Fibroblast of skin of left quadriceps (primary cell): ENCODE measurements at regions not wholly inside any gene's neighbourhood (a gene's known extent, or its start where the extent isn't known, plus 50 kb on each side); places are given as distances from the start of the nearest gene placed in this dataset.
"Not testable (repeated sequence)": the region's sequence is repeated elsewhere in the genome, so short reads cannot be mapped to it uniquely, and the experiment has no call there.

ENCODE experiments used
- DNase-seq, 2 experiments: peaks; one replicate each; pipeline ENCODE4 v3.0.0-alpha.2; 2013; ENCODE audit warnings: low read depth in 2 of 2

DNA sequence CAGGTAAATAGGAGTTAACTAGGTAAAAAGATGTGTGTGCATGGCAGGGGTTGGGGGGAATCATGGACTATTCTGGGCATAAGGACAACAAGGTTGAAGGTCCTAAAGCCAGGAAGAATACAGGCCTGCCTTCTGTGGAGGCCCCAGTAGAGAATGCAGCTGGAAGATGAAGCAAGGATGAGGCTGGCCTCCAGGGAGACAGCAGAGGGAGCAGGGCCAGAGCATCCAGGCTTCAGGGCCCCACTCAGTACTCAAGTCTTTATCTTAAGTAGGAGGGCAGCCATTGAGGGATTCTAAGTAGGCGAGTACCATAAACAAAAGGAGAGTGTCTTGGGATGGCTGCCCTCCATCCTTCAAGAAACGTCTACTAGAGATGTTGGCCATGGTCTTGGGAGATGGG is 101.8 kb upstream of the APCDD1 start:
- DNase-seq: no peak

GRCh38 chr18:10353791-10354190 is 100.6 kb upstream of the APCDD1 start:
- DNase-seq: peak; percentile 69 to 72

DNA sequence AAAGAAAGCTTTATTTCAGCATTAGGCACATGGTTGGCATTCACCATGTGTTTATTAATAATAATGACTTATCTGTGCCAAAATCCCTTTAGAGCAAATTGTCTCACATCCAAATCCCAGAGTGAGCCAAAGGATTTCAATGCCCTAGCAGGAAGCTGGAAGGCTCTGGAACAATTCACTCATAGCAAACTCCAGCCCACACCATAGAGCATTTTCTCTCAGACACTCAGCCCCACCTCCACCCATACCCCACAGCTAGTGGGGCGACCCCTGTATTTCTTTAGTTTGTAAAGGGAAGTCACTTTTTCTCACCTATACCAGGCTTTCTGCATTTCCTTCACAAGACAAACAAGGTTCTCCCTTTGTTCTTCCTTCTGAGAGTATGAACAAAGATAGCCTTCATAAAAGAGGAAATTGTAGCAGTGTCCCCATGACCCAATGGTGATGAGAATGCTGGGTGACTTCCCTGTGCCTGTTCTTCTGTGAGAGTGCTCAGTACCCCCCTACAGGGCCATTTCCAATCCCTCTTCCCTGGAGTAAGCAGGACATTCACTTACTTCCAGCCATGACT is 100.1 kb upstream of the APCDD1 start:
- no peak for DNase-seq

DNA sequence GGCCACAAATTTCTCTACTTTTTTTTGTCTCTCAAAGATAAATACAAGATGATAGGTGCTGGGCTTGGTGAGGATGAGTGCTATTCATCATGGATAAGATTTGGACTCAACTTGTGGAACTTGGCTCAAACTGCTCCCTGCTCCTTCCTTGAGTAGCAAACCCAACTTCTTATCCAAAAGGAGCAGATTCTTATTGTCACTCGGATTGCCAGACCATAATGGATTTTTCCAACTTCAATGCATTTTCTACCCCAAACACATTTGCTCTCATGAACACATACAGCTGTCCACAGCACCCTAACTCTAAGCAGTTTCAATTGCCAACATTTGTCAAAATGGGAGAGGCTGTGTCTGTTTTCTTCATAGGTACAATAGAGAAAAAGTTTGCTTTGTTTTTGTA is 99.5 kb upstream of the APCDD1 start:
- no peak for DNase-seq

GRCh38 chr18:10356999-10357398 is 97.4 kb upstream of the APCDD1 start:
- DNase-seq: not testable (repeated sequence)

- DNase-seq: no peak
Observed at GRCh38 chr18:10361660-10362059, 92.8 kb upstream of the APCDD1 start.

DNA sequence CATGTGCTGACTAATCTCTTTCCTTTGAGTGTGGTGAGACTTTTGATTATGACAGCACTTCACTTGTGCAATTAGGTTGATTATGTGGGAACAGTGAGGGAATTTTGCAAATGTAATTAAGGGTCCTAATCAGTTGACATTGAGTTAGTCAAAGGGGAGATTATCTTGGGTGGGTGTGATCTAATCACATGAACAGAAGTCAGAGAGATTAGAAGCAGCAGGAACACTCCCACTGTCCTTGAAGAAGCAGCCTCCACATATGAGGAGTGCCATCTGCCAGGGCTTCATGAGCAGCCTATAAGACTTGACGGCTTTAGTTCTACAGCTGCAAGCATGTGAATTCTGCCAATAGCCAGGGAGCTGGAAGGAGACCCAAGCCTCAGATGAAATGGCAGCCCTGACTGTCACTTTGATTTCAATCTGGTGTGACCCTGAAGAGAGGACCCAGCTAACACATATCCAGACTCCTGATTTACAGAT is 89.4 kb upstream of the APCDD1 start:
- DNase-seq: no peak

- no peak for DNase-seq
Observed at GRCh38 chr18:10365901-10366300, 88.5 kb upstream of the APCDD1 start.

- DNase-seq: no peak
Observed at GRCh38 chr18:10367836-10368235, 86.6 kb upstream of the APCDD1 start.

GRCh38 chr18:10368456-10369453 is 85.7 kb upstream of the APCDD1 start:
- DNase-seq: no peak

GRCh38 chr18:10370716-10371115 is 83.7 kb upstream of the APCDD1 start:
- DNase-seq: no peak

DNA sequence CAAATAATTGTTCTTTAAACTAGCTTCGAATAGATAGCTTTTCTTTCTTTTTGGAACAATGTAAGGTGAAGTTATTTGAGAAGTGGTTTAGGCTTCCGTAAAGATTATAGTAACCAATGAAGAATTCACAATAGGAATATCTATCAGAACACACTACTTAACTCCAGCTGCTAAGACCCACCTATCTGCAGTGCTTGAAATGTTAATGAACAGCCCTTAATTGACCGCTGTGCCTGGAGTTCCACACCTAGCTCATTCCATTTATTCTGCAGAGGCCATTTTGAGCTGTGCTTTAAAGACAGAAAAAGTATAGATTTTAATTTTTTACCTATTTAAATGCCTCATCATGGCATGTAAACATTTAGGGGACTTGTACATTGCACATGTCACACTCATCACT is 83.3 kb upstream of the APCDD1 start:
- DNase-seq: no peak

DNA sequence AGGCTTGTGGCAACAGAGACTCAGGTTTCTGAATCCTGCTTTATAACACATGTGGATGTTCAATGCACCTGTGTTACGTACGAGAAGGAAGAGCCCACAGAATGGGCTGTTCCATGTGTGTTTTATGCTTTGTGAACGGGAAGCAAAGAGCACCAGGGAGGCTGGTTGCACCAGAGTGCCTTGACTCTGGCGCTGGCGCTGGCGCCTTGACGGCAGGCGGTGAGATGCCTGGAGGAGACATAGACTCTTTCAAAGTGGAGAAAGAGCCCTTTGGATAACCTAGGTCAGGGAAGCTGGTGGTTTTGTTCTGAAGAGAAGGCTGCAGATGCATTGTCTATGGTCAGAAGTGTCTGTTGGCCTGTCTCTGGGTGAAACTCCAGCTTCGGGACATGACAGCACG is 80.2 kb upstream of the APCDD1 start:
- DNase-seq: no peak

GRCh38 chr18:10374636-10375293 is 79.7 kb upstream of the APCDD1 start:
- no peak for DNase-seq

GRCh38 chr18:10376731-10377130 is 77.7 kb upstream of the APCDD1 start:
- no peak for DNase-seq

- DNase-seq: peak; percentile 80 to 81
Observed at GRCh38 chr18:10377956-10378355, 76.5 kb upstream of the APCDD1 start.

DNA sequence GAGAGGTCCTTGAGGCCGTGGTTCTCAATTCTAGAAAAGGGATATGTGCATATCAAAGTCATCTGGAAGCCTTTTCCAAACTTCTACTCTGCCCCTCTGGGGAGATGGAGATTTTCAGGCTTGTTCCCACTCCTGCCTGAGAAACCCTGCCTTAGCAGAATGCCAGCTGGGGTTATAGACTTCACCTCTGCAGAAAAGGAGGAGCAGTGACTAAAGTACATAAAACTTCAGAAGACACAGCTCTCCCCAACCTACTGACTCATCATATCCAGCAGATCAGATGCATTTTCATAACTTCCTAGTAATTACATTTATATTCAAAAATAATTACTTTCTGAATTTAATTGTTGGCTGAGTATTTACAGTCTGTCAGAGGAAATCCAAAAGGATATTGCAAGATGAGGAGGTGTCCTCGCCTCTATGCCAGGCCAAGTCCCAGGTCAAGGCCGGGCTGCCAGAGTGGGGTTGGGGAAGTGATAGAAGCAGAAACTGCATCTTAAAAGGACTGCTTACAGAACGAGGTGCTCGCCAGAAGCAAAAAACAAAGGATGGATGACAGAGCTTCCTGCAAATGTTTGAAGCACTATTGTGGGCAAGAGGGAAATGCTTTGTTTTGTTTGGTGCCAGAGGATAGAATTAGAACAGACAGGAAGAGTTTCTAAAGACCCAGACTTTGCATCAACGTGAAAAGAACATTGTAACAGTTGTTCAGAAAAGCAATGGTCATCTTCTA is 75.6 kb upstream of the APCDD1 start:
- peak; percentile 60 to 66 for DNase-seq

DNA sequence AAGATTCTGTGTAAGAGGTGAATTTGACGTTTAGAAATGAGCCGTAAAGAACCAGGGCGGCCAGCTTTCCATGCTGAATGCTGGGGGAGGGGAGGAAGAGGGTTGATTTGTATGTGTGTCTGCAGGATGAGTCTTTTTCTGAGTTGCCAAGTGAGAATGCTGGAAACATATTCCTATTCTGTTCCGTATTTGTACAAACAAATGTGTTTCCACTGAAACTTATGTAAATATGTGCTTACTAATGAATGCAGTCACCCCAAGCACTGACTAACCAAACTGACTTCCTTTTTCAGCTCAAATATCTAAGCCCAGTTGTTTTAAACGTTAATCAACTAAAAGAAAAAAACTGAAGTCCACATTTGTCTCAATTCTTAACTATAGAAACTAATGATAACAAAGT is 74.9 kb upstream of the APCDD1 start:
- no peak for DNase-seq

GRCh38 chr18:10381516-10381915 is 72.9 kb upstream of the APCDD1 start:
- DNase-seq: no peak

- no peak for DNase-seq
Observed at GRCh38 chr18:10381951-10382350, 72.5 kb upstream of the APCDD1 start.

- DNase-seq: no peak
Observed at GRCh38 chr18:10386049-10386448, 68.4 kb upstream of the APCDD1 start.

GRCh38 chr18:10386956-10387355 is 67.5 kb upstream of the APCDD1 start:
- no peak for DNase-seq
